Heart left ventricle (tissue), 16 donors: ENCODE measurements at regions not wholly inside any gene's neighbourhood (a gene's known extent, or its start where the extent isn't known, plus 50 kb on each side); places are given as distances from the start of the nearest gene placed in this dataset.

Experiments
- ATAC-seq, 4 donors: fragments of 200-7000 bp; cut with Tn5 transposase; one replicate each; pipeline ENCODE4 v1.9.1; 2020 to 2022; ENCODE audit warnings: moderate library complexity in 4 of 4, mild to moderate bottlenecking in 3 of 4, moderate number of reproducible peaks in 1 of 4
- DNase-seq, 5 donors: peaks; one replicate each; pipeline ENCODE4 v3.0.0-alpha.2; 2020
- H3K27ac ChIP-seq, 12 donors: fragments of 200-600 bp; sonication (generic) in 4 of 12; one replicate each; pipeline versions ENCODE4 v1.5.0 to v1.8.0; 2016 to 2022; ENCODE audit warnings: mild to moderate bottlenecking in 2 of 12
- H3K27me3 ChIP-seq, 9 donors: fragments of 200-600 bp; sonication (generic) in 2 of 9; one replicate each; pipeline versions ENCODE4 v1.5.1 to v1.8.0; 2016 to 2022; ENCODE audit warnings: mild to moderate bottlenecking in 3 of 9
- H3K36me3 ChIP-seq, 9 donors: fragments of 200-600 bp; sonication (generic) in 2 of 9; one replicate each; pipeline versions ENCODE4 v1.5.0 to v1.8.0; 2018 to 2022; ENCODE audit warnings: mild to moderate bottlenecking in 2 of 9
- H3K4me1 ChIP-seq, 12 donors: fragments of 200-600 bp; sonication (generic) in 4 of 12; one replicate each; pipeline versions ENCODE4 v1.5.0 to v1.8.0; 2016 to 2022; ENCODE audit warnings: mild to moderate bottlenecking in 3 of 12
- H3K4me3 ChIP-seq, 12 donors: fragments of 200-600 bp; sonication (generic) in 4 of 12; one replicate each; pipeline versions ENCODE4 v1.5.0 to v1.8.0; 2017 to 2022; ENCODE audit warnings: mild to moderate bottlenecking in 9 of 12, moderate library complexity in 4 of 12
- H3K9me3 ChIP-seq, 12 donors: fragments of 200-600 bp; sonication (generic) in 4 of 12; one replicate each; pipeline versions ENCODE4 v1.5.0 to v1.8.0; 2016 to 2022; ENCODE audit warnings: mild to moderate bottlenecking in 1 of 12
- POLR2A ChIP-seq, 2 donors: fragments of 450-650 bp; IDR thresholded peaks; one replicate each; pipeline ENCODE4 v1.6.1; 2017; ENCODE audit warnings: antibody characterized with exemption in 2 of 2, mild to moderate bottlenecking in 2 of 2, moderate library complexity in 2 of 2
- WGBS, 4 donors: extraction: QIAGEN DNeasy Blood & Tissue Kit in 2 of 4; methylation state at CpG; one replicate each; pipeline versions ENCODE4 v1.1.5 to v1.1.7; 2013 to 2018; 5-methylcytosine and 5-hydroxymethylcytosine counted together
- intact Hi-C, 10 donors: fragments of 100-400 bp; cut with DNase I; formaldehyde crosslinking; loops; one replicate each; pipeline versions ENCODE4 v1.11.1 to v1.14.2; 2022
- TF ChIP-seq, protein P1 (sequence below), 12 donors: fragments of 200-600 bp; sonication (generic) in 4 of 12; IDR thresholded peaks; one replicate each; pipeline versions ENCODE4 v1.5.0 to v1.8.0; 2018 to 2022; ENCODE audit warnings: antibody characterized with exemption in 12 of 12, mild to moderate bottlenecking in 5 of 12
- donor health status: ischemic (EF 13 %, LVEDD 7.1; RV severe dilation, severe dysfunction).
- donor health status: healthy with polysubstance abuse.
- donor health status: DM: no; HTN: yes; CAD: no.
- donor health status: DM: no; HTN: no; CAD: no.
- donor health status: ischemic (EF 25% LVEDD 6.9; RV normal size, moderate dysfunction).
- donor health status: ischemic (EF 25% LVEDD 5.7; RV mildly dilated, moderate dysfunction).
- donor health status: healthy.
- donor health status: DM: yes; HTN: yes; CAD: no.
- donor health status: ischemic (EF 35%, LVEDD 5.7; RV mildly dilated, moderate dysfunction).
- donor health status: nonischemic (EF 11% LVEDD 7.7; RV severe dilation, severe dysfunction).
- donor health status: DM: yes; HTN: yes; CAD: no.
- donor health status: PGD.
- donor health status: ischemic (EF 29% LVEDD 5.4; RV normal size, mild dysfunction).
- donor health status: nonischemic (EF 23%, LVEDD 6.1; RV moderate dilation, normal function).

DNA sequence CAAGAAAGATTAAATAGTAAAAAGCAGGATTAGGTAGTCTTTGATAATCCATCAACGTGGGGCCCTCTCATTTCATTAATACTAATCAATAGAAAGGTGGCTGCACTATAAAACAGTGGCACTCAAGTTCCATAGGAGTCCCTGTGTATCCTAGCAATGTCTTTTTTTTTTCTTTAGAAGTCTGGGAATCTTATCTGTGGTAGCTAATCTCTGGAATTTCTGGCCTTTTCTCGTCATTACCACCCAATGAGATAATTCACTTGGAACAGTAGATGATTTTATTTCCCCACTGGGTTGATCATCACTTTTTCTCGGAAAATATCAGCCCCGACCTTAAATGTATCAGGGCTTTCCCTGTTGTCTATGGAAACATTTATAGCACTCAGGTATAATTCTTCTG is 86.8 kb upstream of the CDH6 start:
- TF ChIP-seq, protein P1, sequence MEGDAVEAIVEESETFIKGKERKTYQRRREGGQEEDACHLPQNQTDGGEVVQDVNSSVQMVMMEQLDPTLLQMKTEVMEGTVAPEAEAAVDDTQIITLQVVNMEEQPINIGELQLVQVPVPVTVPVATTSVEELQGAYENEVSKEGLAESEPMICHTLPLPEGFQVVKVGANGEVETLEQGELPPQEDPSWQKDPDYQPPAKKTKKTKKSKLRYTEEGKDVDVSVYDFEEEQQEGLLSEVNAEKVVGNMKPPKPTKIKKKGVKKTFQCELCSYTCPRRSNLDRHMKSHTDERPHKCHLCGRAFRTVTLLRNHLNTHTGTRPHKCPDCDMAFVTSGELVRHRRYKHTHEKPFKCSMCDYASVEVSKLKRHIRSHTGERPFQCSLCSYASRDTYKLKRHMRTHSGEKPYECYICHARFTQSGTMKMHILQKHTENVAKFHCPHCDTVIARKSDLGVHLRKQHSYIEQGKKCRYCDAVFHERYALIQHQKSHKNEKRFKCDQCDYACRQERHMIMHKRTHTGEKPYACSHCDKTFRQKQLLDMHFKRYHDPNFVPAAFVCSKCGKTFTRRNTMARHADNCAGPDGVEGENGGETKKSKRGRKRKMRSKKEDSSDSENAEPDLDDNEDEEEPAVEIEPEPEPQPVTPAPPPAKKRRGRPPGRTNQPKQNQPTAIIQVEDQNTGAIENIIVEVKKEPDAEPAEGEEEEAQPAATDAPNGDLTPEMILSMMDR (IDR thresholded peaks at IDR 0.05): no peak
- no peak for TF ChIP-seq POLR2A (IDR thresholded peaks at IDR 0.05)
- Histone ChIP-seq H3K4me3 (no peak overlapping the region), H3K4me1 (peaks cover 0 to 11% (median 0%) of the 10 kb centered on the region in 12 donors), H3K9me3 (no peaks in the 10 kb centered on the region), H3K27ac (no peak overlapping the region), H3K36me3 (no peaks in the 10 kb centered on the region), H3K27me3 (no peaks in the 10 kb centered on the region)
- WGBS, 4 donors: 36 to 42% (median 37%) methylated on average over 4 of the region's 4 CpGs
- intact Hi-C loops: no loop called here
- DNase-seq (no peak), ATAC-seq (no peak)

DNA sequence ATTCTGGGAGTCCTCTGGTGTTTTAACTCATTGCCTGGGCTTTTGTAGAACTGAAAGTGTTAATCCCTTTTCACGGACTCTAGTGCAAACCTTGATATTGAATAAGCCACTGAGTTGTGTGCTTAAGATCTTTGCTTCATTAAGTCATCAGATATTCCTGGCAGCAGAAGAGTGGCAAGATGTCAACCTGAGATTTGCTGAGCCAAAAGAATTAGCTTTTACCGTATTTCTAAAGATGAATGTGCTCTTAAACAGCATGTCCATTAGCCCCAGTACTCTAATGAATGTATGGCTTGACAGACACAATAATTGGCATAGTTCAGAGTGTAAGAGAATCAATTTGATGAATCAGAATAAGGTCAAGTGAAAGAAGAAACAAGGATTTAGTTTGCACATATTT is 87.2 kb upstream of the CDH6 start:
- Histone ChIP-seq H3K9me3 (no peaks in the 10 kb centered on the region), H3K27ac (no peak overlapping the region), H3K4me3 (no peak overlapping the region), H3K36me3 (no peaks in the 10 kb centered on the region), H3K27me3 (no peaks in the 10 kb centered on the region), H3K4me1 (peaks cover 0 to 11% (median 0%) of the 10 kb centered on the region in 12 donors)
- 68 to 75% (median 73%) methylated on average over 2 of the region's 2 CpGs for WGBS, 4 donors
- ATAC-seq: no peak
- no peak for TF ChIP-seq POLR2A (IDR thresholded peaks at IDR 0.05)
- TF ChIP-seq, protein P1 (IDR thresholded peaks at IDR 0.05): no peak
- no peak for DNase-seq
- intact Hi-C loops: no loop called here

DNA sequence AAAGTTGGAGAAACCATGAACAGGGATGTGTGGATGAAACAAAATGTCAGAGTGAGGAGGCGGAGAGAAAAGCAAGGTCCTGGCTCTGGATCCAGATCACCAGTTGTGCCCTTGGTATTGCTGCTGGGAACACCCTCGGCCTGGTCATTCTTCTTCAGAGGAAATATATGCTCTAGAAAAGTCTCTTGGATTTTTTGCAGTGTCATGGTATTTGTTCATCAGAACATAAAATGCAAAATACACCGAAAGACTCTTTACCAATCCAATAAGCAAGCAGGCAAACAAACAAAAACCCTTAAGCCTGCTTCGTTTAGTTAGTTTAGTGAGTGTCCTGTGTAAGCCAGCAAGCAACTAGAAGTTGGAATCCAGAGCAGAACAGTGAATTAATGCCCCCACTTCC is 88.7 kb upstream of the CDH6 start:
- no peaks in the 10 kb centered on the region for H3K9me3 ChIP-seq
- peaks cover 0 to 11% (median 0%) of the 10 kb centered on the region in 12 donors for H3K4me1 ChIP-seq
- no peaks in the 10 kb centered on the region for H3K27me3 ChIP-seq
- no peaks in the 10 kb centered on the region for H3K36me3 ChIP-seq
- no peak overlapping the region for H3K27ac ChIP-seq
- WGBS, 4 donors: 83 to 89% (median 85%) methylated on average over 4 of the region's 4 CpGs
- no peak overlapping the region for H3K4me3 ChIP-seq
- ATAC-seq (no peak), DNase-seq (no peak)
- TF ChIP-seq, protein P1 (IDR thresholded peaks at IDR 0.05): no peak
- no peak for TF ChIP-seq POLR2A (IDR thresholded peaks at IDR 0.05)
- intact Hi-C loops: no loop called here

DNA sequence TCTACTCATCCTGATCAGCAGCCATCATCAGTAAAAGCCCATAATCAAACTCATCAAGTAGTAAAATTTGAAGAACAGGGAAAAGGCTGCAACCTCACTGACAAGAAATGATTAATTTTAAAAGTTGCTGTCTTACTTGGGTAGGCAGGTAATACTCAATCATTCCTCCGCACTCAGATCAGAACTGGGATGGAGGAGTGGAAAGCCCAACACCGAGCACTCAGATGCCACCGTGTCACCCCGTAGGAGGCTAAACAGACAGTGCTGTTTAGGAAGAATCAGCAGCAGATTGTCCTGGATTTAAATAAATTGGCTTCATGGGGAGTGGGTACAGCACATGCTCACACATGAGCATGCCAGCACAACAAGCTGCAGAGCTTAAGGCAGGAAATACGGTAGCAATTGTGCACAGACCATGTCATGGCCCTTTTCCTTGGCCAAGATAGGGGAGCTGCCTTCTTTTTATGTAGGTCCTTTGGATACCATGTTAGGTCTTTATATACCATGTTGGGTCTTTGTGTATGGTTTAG is 92.6 kb upstream of the CDH6 start:
- ATAC-seq (no peak), DNase-seq (no peak)
- Histone ChIP-seq H3K4me3 (no peak overlapping the region), H3K27ac (no peak overlapping the region), H3K4me1 (peaks cover 0 to 8% (median 0%) of the 10 kb centered on the region in 12 donors), H3K9me3 (no peaks in the 10 kb centered on the region), H3K36me3 (no peaks in the 10 kb centered on the region), H3K27me3 (no peaks in the 10 kb centered on the region)
- TF ChIP-seq POLR2A (IDR thresholded peaks at IDR 0.05): no peak
- TF ChIP-seq, protein P1 (IDR thresholded peaks at IDR 0.05): no peak
- intact Hi-C loops: no loop called here
- WGBS, 4 donors: 65 to 90% (median 84%) methylated on average over 5 of the region's 5 CpGs
